22Rv1 (cell line): ENCODE measurements at regions not wholly inside any gene's neighbourhood (a gene's known extent, or its start where the extent isn't known, plus 50 kb on each side); places are given as distances from the start of the nearest gene placed in this dataset.

Source experiments
- ZFX ChIP-seq: fragments of 450-650 bp; IDR thresholded peaks from 2 replicates; pipeline ENCODE4 v1.6.1; 2017; ENCODE audit warnings: antibody characterized with exemption, borderline replicate concordance
- TF ChIP-seq, protein P1 (sequence below): fragments of 450-650 bp; IDR thresholded peaks from 2 replicates; pipeline ENCODE4 v1.5.1; 2017; ENCODE audit warnings: mild to moderate bottlenecking

DNA sequence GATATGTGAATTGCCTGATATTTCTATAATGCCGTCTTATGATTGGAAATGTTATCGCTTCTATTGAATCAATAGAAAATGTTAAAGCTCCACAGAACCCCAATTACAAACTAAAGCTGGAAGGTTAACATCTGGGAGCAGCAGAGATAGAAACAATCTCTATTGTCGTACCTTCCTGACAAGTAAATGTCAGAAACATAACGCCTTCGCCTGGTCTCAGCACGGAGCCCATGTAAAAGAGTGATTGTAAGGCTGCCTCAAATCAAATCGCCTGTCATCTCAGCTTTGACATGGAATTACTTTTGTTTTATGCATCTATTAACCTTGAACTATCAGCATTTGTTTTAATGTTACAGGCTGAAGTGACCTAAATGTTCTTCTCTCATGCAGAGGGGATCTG, 885.9 kb upstream of the PIK3C3 start:
- TF ChIP-seq, protein P1, sequence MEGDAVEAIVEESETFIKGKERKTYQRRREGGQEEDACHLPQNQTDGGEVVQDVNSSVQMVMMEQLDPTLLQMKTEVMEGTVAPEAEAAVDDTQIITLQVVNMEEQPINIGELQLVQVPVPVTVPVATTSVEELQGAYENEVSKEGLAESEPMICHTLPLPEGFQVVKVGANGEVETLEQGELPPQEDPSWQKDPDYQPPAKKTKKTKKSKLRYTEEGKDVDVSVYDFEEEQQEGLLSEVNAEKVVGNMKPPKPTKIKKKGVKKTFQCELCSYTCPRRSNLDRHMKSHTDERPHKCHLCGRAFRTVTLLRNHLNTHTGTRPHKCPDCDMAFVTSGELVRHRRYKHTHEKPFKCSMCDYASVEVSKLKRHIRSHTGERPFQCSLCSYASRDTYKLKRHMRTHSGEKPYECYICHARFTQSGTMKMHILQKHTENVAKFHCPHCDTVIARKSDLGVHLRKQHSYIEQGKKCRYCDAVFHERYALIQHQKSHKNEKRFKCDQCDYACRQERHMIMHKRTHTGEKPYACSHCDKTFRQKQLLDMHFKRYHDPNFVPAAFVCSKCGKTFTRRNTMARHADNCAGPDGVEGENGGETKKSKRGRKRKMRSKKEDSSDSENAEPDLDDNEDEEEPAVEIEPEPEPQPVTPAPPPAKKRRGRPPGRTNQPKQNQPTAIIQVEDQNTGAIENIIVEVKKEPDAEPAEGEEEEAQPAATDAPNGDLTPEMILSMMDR, result no peak
- no peak for TF ChIP-seq ZFX
